22Rv1 (cell line): ENCODE measurements at regions not wholly inside any gene's neighbourhood (a gene's known extent, or its start where the extent isn't known, plus 50 kb on each side); places are given as distances from the start of the nearest gene placed in this dataset.

Source experiments
- H3K27ac ChIP-seq: fragments of 450-650 bp; 2 replicates; pipeline ENCODE4 v1.5.1; 2017
- ZFX ChIP-seq: fragments of 450-650 bp; IDR thresholded peaks from 2 replicates; pipeline ENCODE4 v1.6.1; 2017; ENCODE audit warnings: antibody characterized with exemption, borderline replicate concordance
- TF ChIP-seq, protein P1 (sequence below): fragments of 450-650 bp; IDR thresholded peaks from 2 replicates; pipeline ENCODE4 v1.5.1; 2017; ENCODE audit warnings: mild to moderate bottlenecking

DNA sequence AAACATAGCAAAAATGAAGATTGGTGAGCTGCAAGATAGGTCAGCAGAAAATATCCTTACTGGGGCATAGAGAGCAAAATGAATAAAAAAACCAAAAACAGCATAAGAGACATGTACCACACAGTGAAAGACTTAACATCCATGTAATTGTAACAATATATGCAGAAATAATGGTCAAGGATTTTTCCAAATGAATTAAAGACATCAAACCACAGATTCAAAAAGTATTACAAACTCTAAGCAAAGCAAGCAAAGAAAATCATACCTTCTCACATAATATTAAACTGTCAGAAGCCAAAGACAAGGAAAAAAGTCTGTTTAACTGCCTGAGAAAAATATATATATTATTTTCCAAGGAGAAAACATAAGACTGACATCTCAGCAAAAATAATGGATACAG lies 111.3 kb downstream of the MIS18A start:
- TF ChIP-seq, protein P1, sequence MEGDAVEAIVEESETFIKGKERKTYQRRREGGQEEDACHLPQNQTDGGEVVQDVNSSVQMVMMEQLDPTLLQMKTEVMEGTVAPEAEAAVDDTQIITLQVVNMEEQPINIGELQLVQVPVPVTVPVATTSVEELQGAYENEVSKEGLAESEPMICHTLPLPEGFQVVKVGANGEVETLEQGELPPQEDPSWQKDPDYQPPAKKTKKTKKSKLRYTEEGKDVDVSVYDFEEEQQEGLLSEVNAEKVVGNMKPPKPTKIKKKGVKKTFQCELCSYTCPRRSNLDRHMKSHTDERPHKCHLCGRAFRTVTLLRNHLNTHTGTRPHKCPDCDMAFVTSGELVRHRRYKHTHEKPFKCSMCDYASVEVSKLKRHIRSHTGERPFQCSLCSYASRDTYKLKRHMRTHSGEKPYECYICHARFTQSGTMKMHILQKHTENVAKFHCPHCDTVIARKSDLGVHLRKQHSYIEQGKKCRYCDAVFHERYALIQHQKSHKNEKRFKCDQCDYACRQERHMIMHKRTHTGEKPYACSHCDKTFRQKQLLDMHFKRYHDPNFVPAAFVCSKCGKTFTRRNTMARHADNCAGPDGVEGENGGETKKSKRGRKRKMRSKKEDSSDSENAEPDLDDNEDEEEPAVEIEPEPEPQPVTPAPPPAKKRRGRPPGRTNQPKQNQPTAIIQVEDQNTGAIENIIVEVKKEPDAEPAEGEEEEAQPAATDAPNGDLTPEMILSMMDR, result no peak
- TF ChIP-seq ZFX, result no peak
- no peak overlapping the region for H3K27ac ChIP-seq

DNA sequence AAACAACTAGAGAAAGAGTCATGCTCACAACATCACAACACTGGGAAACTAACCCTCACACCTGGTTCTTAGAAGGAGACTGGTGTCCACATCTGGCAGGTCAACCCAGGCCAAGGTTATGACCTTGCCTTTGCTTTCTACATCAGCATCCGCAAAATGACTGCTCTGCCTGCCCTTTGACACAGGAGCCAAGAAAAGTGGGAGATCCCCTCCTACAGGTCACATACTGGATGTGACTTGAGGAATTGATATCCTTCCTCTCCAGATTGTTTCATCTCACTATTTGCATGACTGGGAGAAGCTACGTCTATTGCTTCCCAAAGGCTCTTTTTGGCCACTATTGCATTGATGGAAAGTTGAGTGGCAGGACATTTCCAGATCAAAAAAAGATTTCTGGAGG lies 115.5 kb downstream of the MIS18A start:
- H3K27ac ChIP-seq, result no peak overlapping the region
- TF ChIP-seq, protein P1, result no peak
- TF ChIP-seq ZFX, result no peak

DNA sequence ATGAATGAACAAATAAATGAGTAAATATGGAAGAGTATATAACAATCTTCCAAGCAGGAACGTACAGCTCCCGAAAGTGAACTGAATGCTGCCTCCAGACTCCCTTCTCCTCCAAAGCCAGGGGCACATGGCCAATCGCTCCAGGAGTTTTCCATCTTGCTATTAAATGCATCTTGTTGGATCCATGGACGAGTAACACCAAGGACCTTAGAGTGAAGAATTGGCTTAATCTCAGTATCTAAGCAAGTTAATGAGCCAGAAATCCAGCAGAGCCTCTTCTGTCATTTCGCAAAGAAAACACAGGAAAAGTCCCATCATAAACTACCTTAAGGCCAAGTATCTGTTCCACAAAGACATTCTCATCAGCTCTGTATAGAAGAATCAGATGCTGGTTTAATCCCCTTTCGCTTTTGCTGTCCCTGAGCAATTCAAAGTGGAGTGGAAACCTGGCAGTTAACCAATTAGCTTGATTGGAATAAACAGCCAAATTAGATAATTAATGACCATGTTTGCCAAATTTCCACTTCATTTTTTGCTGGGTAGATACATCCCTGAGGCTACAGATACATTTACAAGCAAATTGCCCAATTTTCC lies 116.0 kb downstream of the MIS18A start:
- TF ChIP-seq, protein P1, result no peak
- TF ChIP-seq ZFX, result no peak
- H3K27ac ChIP-seq, result no peak overlapping the region

DNA sequence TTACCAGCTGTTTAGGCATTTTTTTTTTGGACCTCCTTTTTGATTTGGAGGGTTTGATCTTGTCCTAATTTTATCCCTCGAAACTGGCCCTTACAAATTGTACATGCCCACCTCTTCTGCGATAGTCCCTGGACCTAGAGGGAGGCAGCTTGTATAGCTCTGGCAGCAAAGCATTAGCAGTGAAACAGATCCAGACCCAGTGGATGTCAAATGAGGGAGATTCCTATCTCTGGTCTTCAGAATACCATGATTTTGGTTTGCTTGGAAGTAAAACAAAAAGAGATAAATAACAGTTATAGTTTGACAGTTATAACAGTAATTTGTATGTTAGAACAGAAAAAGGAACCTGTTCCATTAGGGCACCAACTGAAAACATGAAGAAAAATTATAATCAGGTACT lies 123.6 kb downstream of the MIS18A start:
- H3K27ac ChIP-seq, result no peak overlapping the region
- no peak for TF ChIP-seq ZFX
- TF ChIP-seq, protein P1, result no peak

DNA sequence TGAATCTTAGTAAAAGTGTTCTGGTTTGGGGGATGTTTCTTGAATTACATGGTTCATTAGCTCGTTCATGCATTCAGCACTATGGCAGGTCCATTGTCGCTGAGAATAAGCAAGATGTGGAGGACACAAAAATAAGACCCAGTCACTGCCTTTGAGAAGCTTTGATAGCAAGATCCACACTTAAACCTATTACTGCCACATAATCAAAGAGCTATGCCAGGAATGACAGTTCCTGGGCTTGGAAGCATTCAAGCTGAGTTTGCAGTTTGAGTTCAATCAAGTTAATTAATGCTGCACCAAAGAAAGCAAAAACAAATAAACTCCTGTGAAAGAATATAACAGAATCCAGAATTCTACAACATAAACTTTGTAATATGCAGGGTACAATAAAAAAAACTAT lies 131.8 kb downstream of the MIS18A start:
- no peak overlapping the region for H3K27ac ChIP-seq
- TF ChIP-seq ZFX, result no peak
- TF ChIP-seq, protein P1, result no peak

DNA sequence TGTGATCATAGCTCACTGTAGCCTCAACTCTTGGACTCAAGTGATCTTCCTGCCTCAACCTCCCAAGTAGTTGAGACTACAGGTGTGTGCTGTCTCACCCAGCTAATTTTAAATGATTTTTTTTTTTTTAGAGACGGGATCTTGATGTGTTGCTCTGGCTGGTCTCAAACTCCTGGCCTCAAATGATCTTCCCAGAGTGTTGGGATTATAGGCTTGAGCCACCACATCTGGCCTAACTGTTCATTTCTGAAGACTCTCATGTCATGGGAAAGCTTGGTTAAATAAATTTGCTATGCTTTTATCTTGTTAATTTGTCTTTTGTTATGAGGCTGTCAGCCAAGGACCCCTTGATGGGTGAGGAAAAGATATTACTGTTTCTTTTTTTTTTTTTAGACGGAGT lies 134.0 kb downstream of the MIS18A start:
- H3K27ac ChIP-seq, result no peak overlapping the region
- TF ChIP-seq, protein P1, result no peak
- no peak for TF ChIP-seq ZFX

DNA sequence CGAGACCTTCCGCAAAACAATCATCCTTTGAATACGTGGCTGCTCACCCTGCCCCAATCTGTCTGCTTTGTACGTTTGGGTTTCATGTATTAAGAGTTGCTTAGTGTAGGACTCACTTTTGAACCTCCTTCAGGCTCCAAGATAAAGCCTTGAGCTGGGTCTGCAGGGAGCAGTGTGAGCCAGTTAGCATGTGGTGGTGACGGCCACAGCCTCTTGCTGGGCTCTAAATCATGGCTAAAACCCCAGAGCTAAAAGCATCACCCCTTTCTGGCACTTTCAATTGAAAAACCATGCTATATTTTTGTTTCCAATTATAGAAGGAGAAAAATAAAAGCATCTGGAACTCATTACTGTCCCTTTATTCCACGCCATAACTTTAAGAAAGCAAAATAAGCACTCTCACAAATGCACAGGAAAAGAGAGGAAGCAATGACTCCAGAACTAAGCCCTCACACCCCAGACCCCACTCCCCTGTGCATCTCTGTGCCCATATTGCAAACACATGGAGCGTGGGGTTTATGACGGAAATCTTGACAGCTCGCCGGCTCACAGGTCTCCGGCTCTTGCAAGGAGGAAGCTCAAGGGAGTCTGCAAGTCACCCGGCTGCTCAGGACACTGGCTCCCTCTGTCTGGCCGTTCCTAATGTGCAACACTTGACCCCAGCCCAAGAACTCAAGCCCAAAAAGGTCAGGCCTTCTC lies 135.5 kb downstream of the MIS18A start:
- no peak overlapping the region for H3K27ac ChIP-seq
- no peak for TF ChIP-seq ZFX
- TF ChIP-seq, protein P1, result no peak
